Fibroblast of the conjunctiva (primary cell): ENCODE measurements at regions not wholly inside any gene's neighbourhood (a gene's known extent, or its start where the extent isn't known, plus 50 kb on each side); places are given as distances from the start of the nearest gene placed in this dataset.
"Not testable (repeated sequence)": the region's sequence is repeated elsewhere in the genome, so short reads cannot be mapped to it uniquely, and the experiment has no call there.

Source experiments
- DNase-seq: peaks from one replicate; pipeline ENCODE4 v3.0.0-alpha.2; 2010; ENCODE audit warnings: low read depth

- no peak for DNase-seq
Measured at GRCh38 chr7:27418541-27418940, 175.9 kb downstream of the EVX1 start.

GRCh38 chr7:27419581-27420177 is 177.1 kb downstream of the EVX1 start:
- no peak for DNase-seq

GRCh38 chr7:27420702-27421101 is 178.1 kb downstream of the EVX1 start:
- no peak for DNase-seq

- no peak for DNase-seq
Measured at GRCh38 chr7:27423290-27423689, 180.7 kb downstream of the EVX1 start.

- no peak for DNase-seq
Measured at GRCh38 chr7:27423821-27424220, 181.2 kb downstream of the EVX1 start.

GRCh38 chr7:27424231-27424630 is 181.6 kb downstream of the EVX1 start:
- DNase-seq: no peak

GRCh38 chr7:27424749-27425148 is 182.1 kb downstream of the EVX1 start:
- DNase-seq: no peak

GRCh38 chr7:27427416-27427815 is 184.8 kb downstream of the EVX1 start:
- no peak for DNase-seq

GRCh38 chr7:27430105-27430504 is 187.5 kb downstream of the EVX1 start:
- DNase-seq: no peak

GRCh38 chr7:27431465-27431864 is 188.9 kb downstream of the EVX1 start:
- DNase-seq: no peak

GRCh38 chr7:27433581-27433980 is 191.0 kb downstream of the EVX1 start:
- no peak for DNase-seq

GRCh38 chr7:27434756-27435400 is 192.3 kb downstream of the EVX1 start:
- no peak for DNase-seq

GRCh38 chr7:27435461-27435860 is 192.9 kb downstream of the EVX1 start:
- DNase-seq: no peak

GRCh38 chr7:27438881-27439589 is 196.4 kb downstream of the EVX1 start:
- no peak for DNase-seq

GRCh38 chr7:27442455-27442854 is 199.9 kb downstream of the EVX1 start:
- DNase-seq: peak; percentile 10

- DNase-seq: not testable (repeated sequence)
Measured at GRCh38 chr7:27449046-27449445, 206.4 kb downstream of the EVX1 start.

GRCh38 chr7:27453702-27454405 is 208.8 kb downstream of the HIBADH start:
- DNase-seq: no peak

GRCh38 chr7:27457120-27457519 is 205.6 kb downstream of the HIBADH start:
- DNase-seq: not testable (repeated sequence)

GRCh38 chr7:27457603-27458565 is 204.8 kb downstream of the HIBADH start:
- DNase-seq: not testable (repeated sequence)

- DNase-seq: no peak
Measured at GRCh38 chr7:27459021-27459730, 203.5 kb downstream of the HIBADH start.

- DNase-seq: peak; percentile 10
Measured at GRCh38 chr7:27459731-27460053, 203.0 kb downstream of the HIBADH start.
